ENCODE measurements at regions not wholly inside any gene's neighbourhood (a gene's known extent, or its start where the extent isn't known, plus 50 kb on each side); places are given as distances from the start of the nearest gene placed in this dataset.
"Not testable (repeated sequence)": the region's sequence is repeated elsewhere in the genome, so short reads cannot be mapped to it uniquely, and the experiment has no call there.

GRCh38 chr6:18586133-18586532 is 199.0 kb downstream of the RNF144B start:
- DNase-seq (ENCODE audit: low spot score), result no peak

GRCh38 chr6:18595774-18596530 is 208.8 kb downstream of the RNF144B start:
- DNase-seq (ENCODE audit: low spot score), result peak; percentile 86

GRCh38 chr6:18596531-18596835 is 209.3 kb downstream of the RNF144B start:
- no peak for DNase-seq (ENCODE audit: low spot score)

GRCh38 chr6:18598551-18599264 is 211.6 kb downstream of the RNF144B start:
- DNase-seq (ENCODE audit: low spot score), result no peak

GRCh38 chr6:18600255-18600654 is 213.1 kb downstream of the RNF144B start:
- no peak for DNase-seq (ENCODE audit: low spot score)

GRCh38 chr6:18601516-18602020 is 214.4 kb downstream of the RNF144B start:
- DNase-seq (ENCODE audit: low spot score), result no peak

- DNase-seq (ENCODE audit: low spot score), result no peak
These were observed 215.8 kb downstream of the RNF144B start for GRCh38 chr6:18602931-18603330.

GRCh38 chr6:18603361-18603760 is 216.2 kb downstream of the RNF144B start:
- DNase-seq (ENCODE audit: low spot score), result no peak

- DNase-seq (ENCODE audit: low spot score), result no peak
These were observed 218.7 kb downstream of the RNF144B start for GRCh38 chr6:18605841-18606240.

GRCh38 chr6:18609715-18610114 is 222.6 kb downstream of the RNF144B start:
- DNase-seq (ENCODE audit: low spot score), result no peak

- no peak for DNase-seq (ENCODE audit: low spot score)
These were observed 226.3 kb downstream of the RNF144B start for GRCh38 chr6:18613319-18613925.

GRCh38 chr6:18629571-18629970 is 242.4 kb downstream of the RNF144B start:
- DNase-seq (ENCODE audit: low spot score), result no peak

GRCh38 chr6:18632670-18633410 is 245.7 kb downstream of the RNF144B start:
- DNase-seq (ENCODE audit: low spot score), result no peak

- no peak for DNase-seq (ENCODE audit: low spot score)
These were observed 247.8 kb downstream of the RNF144B start for GRCh38 chr6:18634912-18635311.

GRCh38 chr6:18640134-18640533 is 253.0 kb downstream of the RNF144B start:
- DNase-seq (ENCODE audit: low spot score), result no peak

GRCh38 chr6:18640754-18641153 is 253.6 kb downstream of the RNF144B start:
- DNase-seq (ENCODE audit: low spot score), result no peak

GRCh38 chr6:18654821-18655220 is 267.7 kb downstream of the RNF144B start:
- DNase-seq (ENCODE audit: low spot score), result no peak

GRCh38 chr6:18656506-18656905 is 269.4 kb downstream of the RNF144B start:
- no peak for DNase-seq (ENCODE audit: low spot score)

GRCh38 chr6:18659994-18660393 is 272.8 kb downstream of the RNF144B start:
- DNase-seq (ENCODE audit: low spot score), result not testable (repeated sequence)

GRCh38 chr6:18663011-18663410 is 275.9 kb downstream of the RNF144B start:
- no peak for DNase-seq (ENCODE audit: low spot score)

- no peak for DNase-seq (ENCODE audit: low spot score)
These were observed 277.3 kb downstream of the RNF144B start for GRCh38 chr6:18664401-18664800.

GRCh38 chr6:18667612-18668011 is 280.5 kb downstream of the RNF144B start:
- no peak for DNase-seq (ENCODE audit: low spot score)
